HEK293 (cell line): ENCODE measurements at regions not wholly inside any gene's neighbourhood (a gene's known extent, or its start where the extent isn't known, plus 50 kb on each side); places are given as distances from the start of the nearest gene placed in this dataset.
"Not testable (repeated sequence)": the region's sequence is repeated elsewhere in the genome, so short reads cannot be mapped to it uniquely, and the experiment has no call there.

Experiments
- ZNF112 ChIP-seq: fragments of 450-650 bp; formaldehyde crosslinking; IDR thresholded peaks from 2 replicates; pipeline ENCODE4 v1.5.0; 2017; ENCODE audit warnings: missing biosample characterization, missing genetic modification characterization
- ZNF138 ChIP-seq: fragments of 450-650 bp; formaldehyde crosslinking; IDR thresholded peaks from 2 replicates; pipeline ENCODE4 v1.5.1; 2016; ENCODE audit warnings: missing biosample characterization, missing genetic modification characterization, borderline replicate concordance
- ZNF202 ChIP-seq: fragments of 450-650 bp; formaldehyde crosslinking; IDR thresholded peaks from 2 replicates; pipeline ENCODE4 v1.5.1; 2016; ENCODE audit warnings: missing biosample characterization, missing genetic modification characterization, borderline replicate concordance
- ZNF24 ChIP-seq: fragments of 450-650 bp; formaldehyde crosslinking; IDR thresholded peaks from 2 replicates; pipeline ENCODE4 v1.5.1; 2016; ENCODE audit warnings: missing biosample characterization, missing genetic modification characterization
- ZNF645 ChIP-seq: fragments of 450-650 bp; formaldehyde crosslinking; IDR thresholded peaks from 2 replicates; pipeline ENCODE4; 2016; ENCODE audit warnings: missing biosample characterization, missing genetic modification characterization
- TF ChIP-seq, protein P1 (sequence below): fragments of 450-650 bp; formaldehyde crosslinking; IDR thresholded peaks from 2 replicates; pipeline ENCODE4 v1.5.1; 2016; ENCODE audit warnings: missing biosample characterization, missing genetic modification characterization

GRCh38 chr7:150146124-150146523 is 177.0 kb upstream of the LRRC61 start:
- TF ChIP-seq, protein P1, sequence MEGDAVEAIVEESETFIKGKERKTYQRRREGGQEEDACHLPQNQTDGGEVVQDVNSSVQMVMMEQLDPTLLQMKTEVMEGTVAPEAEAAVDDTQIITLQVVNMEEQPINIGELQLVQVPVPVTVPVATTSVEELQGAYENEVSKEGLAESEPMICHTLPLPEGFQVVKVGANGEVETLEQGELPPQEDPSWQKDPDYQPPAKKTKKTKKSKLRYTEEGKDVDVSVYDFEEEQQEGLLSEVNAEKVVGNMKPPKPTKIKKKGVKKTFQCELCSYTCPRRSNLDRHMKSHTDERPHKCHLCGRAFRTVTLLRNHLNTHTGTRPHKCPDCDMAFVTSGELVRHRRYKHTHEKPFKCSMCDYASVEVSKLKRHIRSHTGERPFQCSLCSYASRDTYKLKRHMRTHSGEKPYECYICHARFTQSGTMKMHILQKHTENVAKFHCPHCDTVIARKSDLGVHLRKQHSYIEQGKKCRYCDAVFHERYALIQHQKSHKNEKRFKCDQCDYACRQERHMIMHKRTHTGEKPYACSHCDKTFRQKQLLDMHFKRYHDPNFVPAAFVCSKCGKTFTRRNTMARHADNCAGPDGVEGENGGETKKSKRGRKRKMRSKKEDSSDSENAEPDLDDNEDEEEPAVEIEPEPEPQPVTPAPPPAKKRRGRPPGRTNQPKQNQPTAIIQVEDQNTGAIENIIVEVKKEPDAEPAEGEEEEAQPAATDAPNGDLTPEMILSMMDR (tag by site-specific recombination), result not testable (repeated sequence)
- TF ChIP-seq ZNF645 (tag by site-specific recombination); ZNF24 (tag by site-specific recombination); ZNF138 (tag by site-specific recombination); ZNF202; ZNF112 (tag by site-specific recombination): not testable (repeated sequence)
